ENCODE measurements at regions not wholly inside any gene's neighbourhood (a gene's known extent, or its start where the extent isn't known, plus 50 kb on each side); places are given as distances from the start of the nearest gene placed in this dataset.

GRCh38 chr1:74971982-74972381 lies 162.2 kb upstream of the LHX8 start:
- TF ChIP-seq NR2C2 (CRISPR knock-in tag; IDR thresholded peaks at IDR 0.05) (no peak), CTCF (IDR thresholded peaks at IDR 0.05) (no peak), USF2 (CRISPR knock-in tag; IDR thresholded peaks at IDR 0.05) (no peak), ATF3 (CRISPR knock-in tag; conservative IDR thresholded peaks at IDR 0.05) (no peak)

Data from WTC11 (cell line).